Stimulated activated CD4-positive, alpha-beta T cell treated with anti-CD3 and anti-CD28 coated beads, Interleukin-1b, Interleukin-23, amount 100 ng/mL, for 1 hour (primary cell): ENCODE measurements at regions not wholly inside any gene's neighbourhood (a gene's known extent, or its start where the extent isn't known, plus 50 kb on each side); places are given as distances from the start of the nearest gene placed in this dataset.

Source experiments
- DNase-seq, 2 donors: peaks; one replicate each; pipeline ENCODE4 v3.0.0-alpha.2; 2020; ENCODE audit warnings: low read depth in 2 of 2

- no peak for DNase-seq
Measured at GRCh38 chr5:158406884-158407823, 548.2 kb upstream of the CLINT1 start.

GRCh38 chr5:158398360-158399201 lies 539.6 kb upstream of the CLINT1 start:
- no peak for DNase-seq

GRCh38 chr5:158397278-158397677 lies 538.3 kb upstream of the CLINT1 start:
- DNase-seq: no peak

GRCh38 chr5:158394102-158394501 lies 535.2 kb upstream of the CLINT1 start:
- no peak for DNase-seq

GRCh38 chr5:158393457-158393856 lies 534.5 kb upstream of the CLINT1 start:
- no peak for DNase-seq

GRCh38 chr5:158392753-158393152 lies 533.8 kb upstream of the CLINT1 start:
- DNase-seq: no peak

DNA sequence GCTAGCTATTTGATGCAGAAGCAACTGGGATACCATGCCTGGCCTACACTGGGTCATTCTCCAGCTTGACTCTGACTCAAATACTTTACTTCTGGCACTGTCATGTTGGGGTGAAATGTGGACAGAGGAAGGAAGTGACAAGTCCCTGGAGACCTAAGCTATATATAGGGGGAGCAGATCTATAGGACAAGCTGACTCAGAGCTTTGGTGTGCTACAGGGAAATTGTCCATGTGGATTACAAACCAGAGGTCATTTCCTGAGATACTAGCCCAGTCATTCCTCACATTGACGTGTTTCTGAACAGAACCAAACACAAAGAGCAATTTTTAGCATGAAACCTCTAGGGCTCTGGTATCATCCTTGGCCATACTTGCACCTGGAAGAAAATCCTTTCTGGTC lies 531.6 kb upstream of the CLINT1 start:
- no peak for DNase-seq

GRCh38 chr5:158389786-158390185 lies 530.8 kb upstream of the CLINT1 start:
- no peak for DNase-seq

- DNase-seq: no peak
Measured at GRCh38 chr5:158388021-158388420, 529.1 kb upstream of the CLINT1 start.

GRCh38 chr5:158387499-158387898 lies 528.6 kb upstream of the CLINT1 start:
- DNase-seq: no peak

DNA sequence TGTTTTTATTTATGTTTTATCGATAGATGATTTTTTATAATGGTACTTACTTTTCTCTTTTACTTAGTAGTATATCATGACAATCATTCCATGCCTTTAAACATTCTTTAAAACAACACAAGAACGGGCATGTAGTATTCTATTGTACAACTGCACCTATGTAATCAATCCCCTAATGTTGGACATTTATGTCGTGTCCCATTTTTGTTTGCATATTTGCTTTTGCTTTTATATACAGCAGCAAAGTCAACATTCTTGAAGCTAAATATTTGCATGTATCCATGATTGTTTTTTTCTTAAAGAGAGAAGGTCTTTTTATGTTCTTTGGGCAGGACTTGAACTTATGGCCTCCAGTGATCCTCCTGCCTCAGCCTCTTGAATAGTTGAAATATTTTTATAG lies 527.0 kb upstream of the CLINT1 start:
- no peak for DNase-seq

GRCh38 chr5:158384535-158385481 lies 525.9 kb upstream of the CLINT1 start:
- DNase-seq: no peak

- no peak for DNase-seq
Measured at GRCh38 chr5:158383486-158383885, 524.5 kb upstream of the CLINT1 start.

GRCh38 chr5:158382473-158382872 lies 523.5 kb upstream of the CLINT1 start:
- DNase-seq: no peak

DNA sequence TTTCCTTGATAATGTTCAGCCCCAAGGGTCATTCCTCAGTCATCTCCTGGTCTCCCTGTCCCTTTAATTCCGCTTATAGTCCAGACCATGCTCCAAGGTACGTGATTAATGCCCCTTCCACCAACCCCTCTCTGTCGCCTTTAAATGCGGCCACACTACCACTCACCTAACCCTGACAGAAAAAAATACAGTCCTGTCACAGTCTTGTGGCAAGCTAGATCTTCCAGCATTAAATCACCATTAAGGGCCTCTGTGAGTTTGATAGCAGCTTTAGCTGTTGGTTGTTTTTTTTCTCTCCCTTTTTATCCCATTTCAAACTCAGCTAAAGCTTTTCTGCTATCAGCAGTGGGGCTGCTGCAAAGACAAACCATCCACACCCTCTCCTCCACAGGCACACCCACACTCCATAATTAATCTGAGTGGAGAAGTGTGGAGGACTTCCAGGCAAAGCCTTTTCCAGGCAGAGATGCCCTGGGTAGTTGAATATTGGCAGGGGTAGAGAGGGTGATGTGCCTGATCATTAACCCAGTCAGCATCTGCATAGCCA lies 522.7 kb upstream of the CLINT1 start:
- DNase-seq: no peak

DNA sequence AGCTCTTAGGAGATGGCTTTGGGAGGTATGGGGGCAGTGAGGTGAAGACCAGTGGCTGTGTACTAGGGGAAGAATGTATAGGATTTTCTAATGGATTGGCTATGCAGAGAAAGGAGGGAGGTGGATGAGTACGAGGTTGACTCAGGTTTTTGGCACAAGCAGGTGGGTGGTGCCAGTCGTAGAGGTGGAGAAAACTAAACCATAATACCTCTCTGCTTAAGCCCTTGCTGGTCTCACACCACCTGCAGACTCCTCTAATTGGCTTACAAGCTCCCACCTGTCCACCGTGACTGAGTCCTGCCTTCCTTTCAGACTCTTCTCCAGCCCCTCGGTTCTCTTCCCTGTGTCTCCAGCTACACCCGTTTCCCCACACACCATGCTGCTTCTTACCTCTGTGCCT lies 521.7 kb upstream of the CLINT1 start:
- DNase-seq: no peak

DNA sequence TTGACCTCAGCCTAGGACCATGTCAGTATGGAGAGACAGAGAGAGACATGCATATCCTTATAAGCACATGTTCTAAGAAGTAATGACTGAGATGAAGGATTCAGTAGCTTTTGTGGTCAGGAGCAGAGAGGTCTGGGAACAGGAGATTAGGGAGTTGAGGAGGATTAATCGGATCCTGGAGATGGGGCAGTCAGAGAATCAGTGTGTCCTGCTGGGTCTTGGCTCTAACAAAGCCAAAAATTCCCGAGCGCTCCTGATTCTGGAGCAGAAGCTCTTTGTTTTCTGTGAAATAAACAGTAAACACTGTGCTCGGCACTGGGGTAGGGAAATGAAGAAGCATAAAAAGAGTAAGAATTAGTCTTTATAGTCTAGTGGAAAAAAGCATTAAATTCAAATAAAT lies 520.0 kb upstream of the CLINT1 start:
- no peak for DNase-seq

DNA sequence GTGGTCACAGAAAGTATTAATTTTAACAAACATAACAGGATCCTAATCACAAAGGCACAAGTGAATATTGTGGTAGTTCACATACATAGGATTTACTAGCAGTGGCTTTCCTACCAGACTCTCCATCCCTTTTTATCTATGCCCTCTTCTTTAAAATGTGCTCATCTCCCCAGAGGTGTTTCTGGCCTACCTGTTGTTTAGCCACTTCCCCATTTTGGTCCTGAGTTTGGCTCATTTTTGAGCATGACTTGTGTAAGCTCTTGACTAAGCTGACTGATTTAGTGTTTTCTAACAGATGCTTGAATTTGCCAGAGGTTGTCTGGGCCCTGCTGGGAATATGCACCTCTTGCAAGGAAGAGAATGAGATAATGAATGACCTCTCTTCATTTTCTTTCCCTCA lies 517.7 kb upstream of the CLINT1 start:
- DNase-seq: no peak

DNA sequence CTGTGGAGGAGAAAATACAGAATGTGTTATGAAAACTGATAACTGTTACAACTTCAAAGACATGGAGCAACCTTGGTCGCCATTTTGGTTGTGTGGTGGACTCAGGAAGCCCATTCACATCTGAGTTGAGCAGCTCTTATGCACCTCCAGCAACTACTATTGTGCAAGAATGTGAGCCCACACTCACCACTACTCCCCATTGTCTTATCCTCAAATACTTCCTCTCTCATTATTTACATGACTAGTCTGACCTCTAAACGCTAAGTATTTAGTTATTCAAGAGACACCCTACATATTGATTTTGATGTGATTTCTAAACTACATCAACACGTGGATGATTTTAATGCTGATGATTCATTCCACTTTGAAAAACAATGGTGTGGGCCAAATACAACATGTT lies 516.6 kb upstream of the CLINT1 start:
- DNase-seq: no peak

GRCh38 chr5:158373608-158374395 lies 514.9 kb upstream of the CLINT1 start:
- DNase-seq: no peak

DNA sequence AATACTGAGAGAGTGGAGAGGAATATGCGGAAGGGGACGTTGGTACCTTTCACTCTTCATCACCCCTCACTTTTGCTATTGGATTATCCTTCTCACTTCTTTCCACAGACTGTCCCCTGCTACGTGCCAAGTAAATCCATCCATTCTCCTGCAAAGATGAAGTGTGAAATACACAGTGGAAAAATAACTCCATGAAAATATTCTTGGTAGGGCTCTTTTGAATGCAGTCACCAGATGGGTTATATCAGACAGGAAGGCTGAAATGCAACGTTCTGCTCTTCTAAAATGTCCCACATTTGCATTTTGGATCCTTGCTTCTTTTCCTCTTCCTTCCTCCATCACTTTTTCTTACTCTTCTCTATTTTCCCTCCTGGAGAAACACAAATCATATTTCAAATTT lies 510.3 kb upstream of the CLINT1 start:
- DNase-seq: no peak
